NCI-H2196 (cell line): ENCODE measurements at regions not wholly inside any gene's neighbourhood (a gene's known extent, or its start where the extent isn't known, plus 50 kb on each side); places are given as distances from the start of the nearest gene placed in this dataset.
"Not testable (repeated sequence)": the region's sequence is repeated elsewhere in the genome, so short reads cannot be mapped to it uniquely, and the experiment has no call there.

ENCODE experiments used
- DNase-seq: peaks from one replicate; lab custom pipeline; 2025; ENCODE audit not compliant: unreplicated experiment; lab: John Stamatoyannopoulos, UW

GRCh38 chr10:53102424-53102823 lies 329.8 kb upstream of the MBL2 start:
- DNase-seq = no peak

DNA sequence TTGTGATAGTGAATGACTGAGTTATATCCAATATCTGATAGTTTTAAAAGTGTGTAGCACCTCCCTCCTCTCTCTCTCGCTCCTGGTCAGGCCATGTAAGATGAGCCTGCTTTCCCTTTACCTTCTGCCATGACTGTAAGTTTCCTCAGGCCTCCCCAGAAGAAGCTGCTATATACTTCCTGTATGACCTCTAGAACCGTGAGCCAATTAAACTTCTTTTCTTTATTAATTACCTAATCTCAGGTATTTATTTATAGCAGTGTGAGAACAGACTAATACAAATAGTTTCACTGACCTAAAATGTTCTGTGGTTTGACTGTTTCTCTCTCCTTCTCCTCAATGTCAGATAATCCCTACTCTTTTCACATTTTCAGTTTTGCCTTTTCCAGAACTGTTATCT lies 321.3 kb upstream of the MBL2 start:
- DNase-seq = no peak

GRCh38 chr10:53091574-53091973 lies 319.0 kb upstream of the MBL2 start:
- no peak for DNase-seq

GRCh38 chr10:53088961-53089360 lies 316.4 kb upstream of the MBL2 start:
- no peak for DNase-seq

DNA sequence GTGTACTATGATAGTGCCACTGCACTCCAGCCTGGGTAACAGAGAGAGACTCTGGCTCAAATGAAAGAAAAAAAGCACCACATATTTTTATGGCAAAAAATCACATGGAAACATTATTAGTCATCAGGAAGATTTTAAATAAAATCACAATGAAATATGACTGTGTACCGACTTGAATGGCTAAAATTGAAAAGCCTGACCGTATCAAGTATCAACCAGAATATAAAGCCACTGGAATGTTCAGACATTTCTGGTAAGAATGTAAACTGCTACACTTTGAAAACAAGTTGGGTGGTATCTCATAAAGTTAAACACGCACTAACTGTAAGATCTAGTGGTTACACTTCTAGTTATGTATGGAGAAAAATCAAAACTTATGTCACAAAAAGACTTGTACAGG lies 306.7 kb upstream of the MBL2 start:
- no peak for DNase-seq

- no peak for DNase-seq
These were observed 304.4 kb upstream of the MBL2 start for GRCh38 chr10:53076948-53077347.

DNA sequence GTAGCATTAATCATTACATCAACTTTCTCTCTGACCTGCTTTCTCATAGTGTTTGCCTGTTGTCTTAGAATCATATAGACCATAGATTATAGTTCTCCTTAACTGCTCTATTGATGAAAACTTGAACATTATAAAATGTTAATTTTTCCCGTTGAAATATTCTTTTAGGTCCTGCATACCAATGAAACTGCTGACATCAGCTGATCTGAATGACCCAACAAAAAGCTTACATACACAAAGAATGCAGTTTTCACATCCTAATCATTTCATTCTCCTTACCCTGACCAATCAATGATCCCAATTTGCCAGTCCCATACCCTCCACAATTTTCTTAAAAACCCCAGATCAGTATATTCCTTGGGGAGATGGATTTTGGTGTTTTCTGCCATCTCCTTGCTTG lies 302.9 kb upstream of the MBL2 start:
- no peak for DNase-seq

- DNase-seq = no peak
These were observed 299.6 kb upstream of the MBL2 start for GRCh38 chr10:53072144-53072543.

DNA sequence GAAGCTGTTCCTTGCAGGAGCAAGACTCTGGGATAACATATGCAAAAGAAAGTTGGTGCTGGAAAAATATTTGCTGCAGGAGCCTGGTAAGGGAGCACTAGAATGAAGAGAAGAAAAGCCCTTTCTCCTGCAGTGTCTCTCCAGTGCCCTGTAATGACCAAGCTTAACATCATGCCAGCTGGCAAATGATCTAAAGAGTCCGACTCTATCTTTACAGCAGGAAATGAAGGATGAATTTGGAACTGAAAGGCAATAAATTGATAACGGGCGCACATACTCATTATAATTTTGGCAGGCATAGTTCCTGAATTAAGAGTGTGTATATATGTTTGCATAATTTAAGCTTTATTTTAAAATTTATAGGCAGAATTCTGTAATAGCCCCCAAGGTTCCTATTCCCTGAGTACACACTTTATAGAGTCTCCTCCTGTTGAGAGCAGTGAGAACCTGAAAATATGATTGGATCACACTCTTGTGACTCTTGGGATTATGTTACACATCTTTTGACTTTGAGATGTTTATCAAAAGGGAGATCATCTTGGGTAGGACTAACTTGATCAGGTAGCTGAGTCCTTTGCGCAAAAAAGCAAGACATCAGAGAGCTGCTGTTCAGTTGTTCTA lies 299.0 kb upstream of the MBL2 start:
- no peak for DNase-seq

DNA sequence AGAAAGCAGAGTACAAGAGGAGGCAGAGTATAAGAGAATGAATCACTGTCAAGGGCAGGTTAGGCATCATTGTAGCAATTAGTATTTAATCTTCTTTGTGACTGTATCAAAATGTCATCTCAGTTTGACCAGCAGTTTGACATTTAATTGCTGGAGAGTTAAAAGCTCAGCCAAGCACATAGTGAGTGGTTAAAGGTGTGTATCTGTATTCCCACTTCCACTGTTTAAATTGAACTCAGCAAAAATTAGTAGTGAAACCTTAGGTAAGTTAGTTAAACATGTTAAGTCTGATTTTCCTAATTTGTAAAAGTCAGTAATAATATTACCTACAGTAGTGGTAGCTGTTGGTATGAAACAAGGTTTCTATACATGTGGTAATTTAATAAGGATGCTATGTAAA lies 296.4 kb upstream of the MBL2 start:
- DNase-seq = no peak

DNA sequence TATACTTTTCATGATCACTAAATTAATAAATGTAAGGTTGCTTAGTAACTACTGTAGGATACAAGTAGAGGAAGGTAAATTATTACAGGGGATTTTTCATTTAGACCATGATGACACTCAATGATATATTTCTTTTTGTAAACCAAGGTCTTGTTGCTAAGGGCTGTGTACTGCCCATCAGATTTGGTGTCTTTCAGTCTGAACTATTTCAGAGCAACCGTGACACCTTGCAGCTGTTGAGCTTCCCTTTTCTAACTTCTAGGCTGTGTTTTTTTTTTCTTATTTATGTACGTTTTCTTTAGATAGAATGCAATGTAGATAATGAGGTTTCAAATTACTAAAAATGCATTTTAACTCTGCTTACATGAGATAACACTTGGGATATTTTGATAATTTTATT lies 292.0 kb upstream of the MBL2 start:
- no peak for DNase-seq

- DNase-seq = no peak
These were observed 291.2 kb upstream of the MBL2 start for GRCh38 chr10:53063805-53064204.

DNA sequence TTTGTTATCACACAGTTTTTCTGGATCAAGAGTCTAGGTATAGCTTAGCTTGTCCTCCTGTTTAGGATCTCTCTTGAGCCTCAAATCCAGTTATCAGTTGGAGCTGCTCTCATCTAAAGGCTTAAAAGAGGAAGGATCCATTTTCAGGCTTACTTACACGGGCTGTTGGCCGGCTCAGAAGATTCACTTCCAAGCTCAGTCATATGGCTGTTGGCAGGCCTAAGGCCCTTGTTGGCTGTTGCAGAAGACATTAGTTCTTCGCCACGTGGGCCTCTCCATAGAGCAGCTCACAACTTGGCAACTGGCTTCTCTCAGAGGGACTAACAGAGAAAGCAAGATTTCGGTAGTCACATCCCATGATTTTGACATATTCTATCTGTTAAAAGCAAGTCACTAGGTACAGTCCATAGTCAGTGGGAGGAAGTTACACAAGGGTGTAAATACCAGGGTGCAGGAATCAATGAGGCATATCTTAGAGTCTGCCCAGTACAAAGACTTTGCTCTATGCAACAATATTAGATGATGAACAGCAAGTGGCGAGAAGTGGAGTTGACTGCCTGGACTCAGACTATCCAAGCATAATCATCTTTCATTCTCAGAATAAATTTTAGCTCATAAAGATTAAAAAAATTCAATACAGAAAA lies 280.1 kb upstream of the MBL2 start:
- DNase-seq = no peak

DNA sequence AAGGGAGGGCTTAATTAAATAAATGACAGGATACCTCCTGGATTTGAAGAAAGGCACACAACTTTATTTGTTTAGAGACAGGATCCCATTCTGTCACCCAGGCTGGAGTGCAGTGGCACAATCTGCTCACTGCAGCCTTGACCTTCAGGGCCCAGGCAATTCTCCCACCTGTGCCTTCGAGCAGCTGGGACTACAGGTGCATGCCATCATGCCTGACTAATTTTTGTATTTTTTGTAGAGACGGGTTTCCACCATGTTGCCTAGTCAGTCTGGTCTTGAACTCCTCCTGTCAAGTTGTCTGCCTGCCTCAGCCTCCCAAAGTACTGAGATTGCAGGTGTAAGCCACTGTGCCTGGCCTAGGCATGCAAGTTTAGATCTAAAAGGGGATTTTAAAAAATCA lies 272.7 kb upstream of the MBL2 start:
- no peak for DNase-seq

DNA sequence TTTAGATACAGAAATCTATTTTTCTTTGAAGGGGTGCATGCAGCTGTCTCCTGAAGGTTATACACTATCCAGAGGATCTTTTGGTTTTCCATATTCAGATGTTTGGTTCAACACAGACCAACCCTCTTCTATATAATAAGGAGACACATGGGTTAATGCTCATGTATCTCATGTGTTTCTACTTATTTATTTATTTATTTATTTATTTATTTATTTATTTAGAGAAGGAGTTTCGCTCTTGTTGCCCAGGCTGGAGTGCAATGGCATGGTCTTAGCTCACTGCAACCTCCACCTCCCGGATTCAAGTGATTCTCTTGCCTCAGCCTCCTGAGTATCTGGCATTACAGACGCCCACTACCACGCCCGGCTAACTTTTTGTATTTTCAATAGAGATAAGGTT lies 263.2 kb upstream of the MBL2 start:
- not testable (repeated sequence) for DNase-seq

GRCh38 chr10:53033396-53033795 lies 260.8 kb upstream of the MBL2 start:
- DNase-seq = no peak

DNA sequence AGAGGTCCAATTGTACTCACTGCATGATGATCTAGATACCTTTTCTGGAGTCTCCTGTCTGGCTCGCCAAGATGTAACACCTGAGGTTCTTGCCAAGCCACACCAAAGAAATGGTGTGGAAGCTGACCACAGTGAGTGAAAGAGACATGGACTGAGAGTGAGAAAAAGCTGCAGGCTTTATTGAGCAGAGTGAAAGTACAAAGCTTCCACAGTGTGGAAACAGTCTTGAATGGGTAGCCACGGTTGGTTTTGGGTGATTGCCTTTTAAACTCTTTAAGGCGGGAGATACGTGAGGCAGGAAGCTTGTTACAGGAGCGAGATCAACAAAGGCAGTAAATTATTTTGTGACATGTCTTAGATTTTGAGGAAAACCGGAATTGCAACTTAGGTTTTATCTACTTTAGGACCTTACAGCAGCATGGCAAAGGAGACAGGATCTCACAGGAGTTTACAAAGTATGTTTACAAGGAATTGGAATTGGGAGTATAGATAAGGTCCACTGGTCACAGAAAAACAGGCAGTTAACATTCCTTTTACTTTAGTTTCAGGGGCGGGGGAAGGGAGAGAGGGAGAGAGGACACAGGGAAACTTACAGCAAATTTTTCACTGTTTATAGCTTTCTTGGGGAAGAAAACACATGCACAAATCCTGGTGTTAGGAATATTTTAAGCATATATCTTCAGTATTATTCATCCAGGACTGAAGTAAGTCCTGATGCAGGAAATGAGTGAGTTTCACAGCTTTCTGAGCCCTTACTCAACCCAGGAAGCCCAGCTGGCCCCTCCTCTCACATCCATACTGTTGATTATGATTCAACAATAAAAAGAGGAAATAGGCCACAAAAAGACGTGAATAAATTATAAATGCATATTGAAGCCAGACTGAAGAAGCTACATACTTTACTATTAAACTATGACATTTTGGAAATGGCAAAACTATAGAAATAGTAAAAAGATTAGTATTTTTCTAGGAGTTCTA lies 257.6 kb upstream of the MBL2 start:
- DNase-seq = not testable (repeated sequence)

DNA sequence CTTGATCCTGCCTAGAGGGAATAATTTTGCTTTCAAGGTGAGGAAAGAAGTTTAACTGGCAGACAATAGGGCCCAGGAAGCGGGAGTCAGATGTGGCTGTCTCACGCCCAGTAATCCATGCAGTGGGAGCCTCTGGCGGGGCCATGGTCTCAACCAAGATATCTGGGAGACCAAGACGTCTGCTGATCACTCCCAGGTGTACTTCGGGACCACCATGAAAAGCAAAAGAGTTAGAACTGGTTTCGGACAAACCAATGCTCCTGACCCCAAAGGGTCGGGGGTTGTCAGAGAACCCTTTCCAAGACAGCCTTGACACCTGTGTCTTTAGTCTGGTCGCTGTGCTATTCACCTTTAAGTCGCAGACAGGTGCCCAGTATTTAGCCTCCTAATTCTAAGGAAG lies 256.9 kb upstream of the MBL2 start:
- no peak for DNase-seq

DNA sequence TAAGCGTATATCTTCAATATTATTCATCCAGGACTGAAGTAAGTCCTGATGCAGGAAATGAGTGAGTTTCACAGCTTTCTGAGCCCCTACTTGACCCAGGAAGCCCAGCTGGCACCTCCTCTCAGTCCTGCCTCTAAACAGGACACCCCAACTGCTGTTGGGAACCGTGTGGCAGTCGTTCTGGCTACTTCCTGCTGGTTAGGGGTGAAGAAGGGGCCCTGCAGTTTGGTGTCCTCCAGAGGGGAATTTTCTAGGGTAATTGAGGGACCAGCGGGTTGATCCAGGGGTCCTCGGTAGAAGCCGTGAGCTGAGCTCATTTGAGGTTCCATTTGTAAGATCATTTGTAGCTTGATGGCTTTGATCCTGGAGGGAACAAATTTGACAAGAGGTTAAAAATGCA lies 253.2 kb upstream of the MBL2 start:
- DNase-seq = not testable (repeated sequence)

- DNase-seq = no peak
These were observed 252.7 kb upstream of the MBL2 start for GRCh38 chr10:53025172-53025711.

GRCh38 chr10:53023411-53023810 lies 250.8 kb upstream of the MBL2 start:
- no peak for DNase-seq

DNA sequence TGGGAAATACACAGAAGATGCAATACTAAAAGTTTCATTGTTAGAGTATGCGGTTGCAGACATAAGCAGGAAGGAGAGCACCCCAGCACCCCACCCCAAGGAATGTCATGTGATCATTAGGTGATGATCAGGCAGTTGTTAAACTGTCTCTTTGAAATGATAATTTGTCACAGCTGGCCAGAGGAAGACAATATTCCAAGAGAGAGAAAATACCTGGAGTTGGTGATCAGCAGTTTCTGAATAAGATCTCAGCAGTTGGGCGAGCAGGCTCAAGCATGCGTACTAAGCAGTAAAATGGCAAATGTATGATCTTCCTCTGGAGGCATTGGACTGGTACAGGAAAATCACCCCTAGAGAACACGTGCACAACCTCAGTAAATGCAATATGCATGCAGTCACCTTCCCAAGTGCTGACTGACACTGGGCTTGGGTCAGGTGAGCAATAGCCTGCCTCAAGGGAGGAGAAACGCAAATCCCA lies 250.1 kb upstream of the MBL2 start:
- DNase-seq = no peak
